Ishikawa (cell line): ENCODE measurements at regions not wholly inside any gene's neighbourhood (a gene's known extent, or its start where the extent isn't known, plus 50 kb on each side); places are given as distances from the start of the nearest gene placed in this dataset.

ENCODE experiments used
- CEBPB ChIP-seq: IDR thresholded peaks from 2 replicates; pipeline ENCODE4 v1.6.1; 2012
- CREB1 ChIP-seq: IDR thresholded peaks from 2 replicates; pipeline ENCODE4 v1.6.1; 2012; ENCODE audit warnings: low read depth
- EGR1 ChIP-seq: IDR thresholded peaks from 2 replicates; pipeline ENCODE4 v1.6.1; 2012
- EP300 ChIP-seq: IDR thresholded peaks from 2 replicates; pipeline ENCODE4 v1.6.1; 2012; ENCODE audit warnings: borderline replicate concordance
- FOXM1 ChIP-seq: IDR thresholded peaks from 2 replicates; pipeline ENCODE4 v1.6.1; 2012; ENCODE audit warnings: low read depth, borderline replicate concordance
- MAX ChIP-seq: IDR thresholded peaks from 2 replicates; pipeline ENCODE4 v1.6.1; 2012
- NFIC ChIP-seq: IDR thresholded peaks from 2 replicates; pipeline ENCODE4 v1.6.1; 2012
- RAD21 ChIP-seq: IDR thresholded peaks from 2 replicates; pipeline ENCODE4 v1.6.1; 2012; ENCODE audit warnings: low read depth
- REST ChIP-seq: IDR thresholded peaks from 2 replicates; pipeline ENCODE4 v1.6.1; 2012; ENCODE audit warnings: low read depth, mild to moderate bottlenecking
- TAF1 ChIP-seq: IDR thresholded peaks from 2 replicates; pipeline ENCODE4 v1.6.1; 2012; ENCODE audit warnings: low read depth, mild to moderate bottlenecking
- TCF12 ChIP-seq: IDR thresholded peaks from 2 replicates; pipeline ENCODE4 v1.6.1; 2012; ENCODE audit warnings: low read depth
- TEAD4 ChIP-seq: IDR thresholded peaks from 2 replicates; pipeline ENCODE4 v1.6.1; 2012
- USF1 ChIP-seq: IDR thresholded peaks from 2 replicates; pipeline ENCODE4 v1.6.1; 2012
- YY1 ChIP-seq: IDR thresholded peaks from 2 replicates; pipeline ENCODE4 v1.6.1; 2012; ENCODE audit warnings: low read depth
- ZBTB7A ChIP-seq: IDR thresholded peaks from 2 replicates; pipeline ENCODE4 v1.6.1; 2012; ENCODE audit warnings: low read depth

- TF ChIP-seq EP300 (no peak), CREB1 (no peak), FOXM1 (no peak), NFIC (no peak), TAF1 (no peak), MAX (no peak), RAD21 (no peak), YY1 (no peak), EGR1 (no peak)
Measured at GRCh38 chr15:31169558-31169957, 68.0 kb upstream of the TRPM1 start.

GRCh38 chr15:31171731-31172130 lies 70.2 kb upstream of the TRPM1 start:
- TF ChIP-seq TEAD4: no peak
- no peak for TF ChIP-seq CREB1
- TF ChIP-seq REST: no peak
- TF ChIP-seq RAD21: no peak
- TF ChIP-seq TCF12: no peak
- no peak for TF ChIP-seq MAX

- TF ChIP-seq EP300: no peak
- no peak for TF ChIP-seq RAD21
- no peak for TF ChIP-seq MAX
- no peak for TF ChIP-seq ZBTB7A
- TF ChIP-seq REST: no peak
- TF ChIP-seq TEAD4: no peak
- no peak for TF ChIP-seq YY1
- no peak for TF ChIP-seq USF1
- no peak for TF ChIP-seq CEBPB
- no peak for TF ChIP-seq NFIC
- no peak for TF ChIP-seq EGR1
- no peak for TF ChIP-seq TCF12
- TF ChIP-seq TAF1: no peak
- TF ChIP-seq FOXM1: no peak
- TF ChIP-seq CREB1: no peak
Measured at GRCh38 chr15:31172606-31173005, 71.1 kb upstream of the TRPM1 start.

- TF ChIP-seq EGR1 (no peak), TAF1 (no peak), TCF12 (no peak)
Measured at GRCh38 chr15:31173790-31174450, 72.4 kb upstream of the TRPM1 start.

GRCh38 chr15:31175484-31175883 lies 74.0 kb upstream of the TRPM1 start:
- no peak for TF ChIP-seq YY1

GRCh38 chr15:31177951-31178350 lies 76.4 kb upstream of the TRPM1 start:
- TF ChIP-seq TEAD4 (no peak), TCF12 (no peak), CEBPB (no peak), EP300 (no peak), TAF1 (no peak), REST (no peak), MAX (no peak), CREB1 (no peak), USF1 (no peak), RAD21 (no peak), FOXM1 (no peak), ZBTB7A (no peak), YY1 (no peak), NFIC (no peak), EGR1 (no peak)
